ENCODE measurements at regions not wholly inside any gene's neighbourhood (a gene's known extent, or its start where the extent isn't known, plus 50 kb on each side); places are given as distances from the start of the nearest gene placed in this dataset.

GRCh38 chr4:14289708-14290107 lies 662.2 kb upstream of the BOD1L1 start:
- H3K36me3 ChIP-seq, result no peaks in the 10 kb centered on the region
- WGBS, result 86% methylated on average over 1 of the region's 1 CpG
- no peak for DNase-seq (ENCODE audit: extremely low spot score)
- no peak overlapping the region for H3K27ac ChIP-seq (replicated peaks in 1 of 4)
- TF ChIP-seq CTCF (IDR thresholded peaks at IDR 0.05) (no peak), POLR2A (IDR thresholded peaks at IDR 0.05; ENCODE audit: low read depth) (no peak), POLR2AphosphoS5 (IDR thresholded peaks at IDR 0.05) (no peak), EP300 (IDR thresholded peaks at IDR 0.05) (no peak)
- no peaks in the 10 kb centered on the region for H3K27me3 ChIP-seq
- peaks cover 0 to 12% (median 5%) of the 10 kb centered on the region in 4 donors for H3K9me3 ChIP-seq
- H3K4me3 ChIP-seq, result no peak overlapping the region
- H3K4me1 ChIP-seq, result no peaks in the 10 kb centered on the region
- intact Hi-C loops (cut with DNase I), result no loop called here

- Histone ChIP-seq H3K4me1 (no peaks in the 10 kb centered on the region), H3K4me3 (no peak overlapping the region), H3K36me3 (no peaks in the 10 kb centered on the region), H3K9me3 (peaks cover 0 to 1% (median under 1%) of the 10 kb centered on the region in 4 donors), H3K27ac (replicated peaks in 1 of 4) (no peak overlapping the region), H3K27me3 (no peaks in the 10 kb centered on the region)
- intact Hi-C loops (cut with DNase I), result no loop called here
- TF ChIP-seq POLR2AphosphoS5 (IDR thresholded peaks at IDR 0.05) (no peak), EP300 (IDR thresholded peaks at IDR 0.05) (no peak), POLR2A (IDR thresholded peaks at IDR 0.05; ENCODE audit: low read depth) (no peak), CTCF (IDR thresholded peaks at IDR 0.05) (no peak)
- DNase-seq (ENCODE audit: extremely low spot score), result no peak
- 91% methylated on average over 3 of the region's 3 CpGs for WGBS
Measured at GRCh38 chr4:14293582-14293981, 666.1 kb upstream of the BOD1L1 start.

- Histone ChIP-seq H3K27ac (replicated peaks in 1 of 4) (no peak overlapping the region), H3K4me3 (no peak overlapping the region), H3K27me3 (no peaks in the 10 kb centered on the region), H3K9me3 (no peaks in the 10 kb centered on the region), H3K36me3 (no peaks in the 10 kb centered on the region), H3K4me1 (no peaks in the 10 kb centered on the region)
- WGBS, result 62% methylated on average over 2 of the region's 2 CpGs
- no peak for DNase-seq (ENCODE audit: extremely low spot score)
- TF ChIP-seq EP300 (IDR thresholded peaks at IDR 0.05), result no peak
- intact Hi-C loops (cut with DNase I), result no loop called here
Measured at GRCh38 chr4:14294611-14295010, 667.1 kb upstream of the BOD1L1 start.

- H3K27ac ChIP-seq (replicated peaks in 1 of 4), result no peak overlapping the region
- 79% methylated on average over 2 of the region's 2 CpGs for WGBS
- H3K4me3 ChIP-seq, result no peak overlapping the region
Measured at GRCh38 chr4:14299166-14299565, 671.6 kb upstream of the BOD1L1 start.

GRCh38 chr4:14302021-14302420 lies 674.5 kb upstream of the BOD1L1 start:
- intact Hi-C loops (cut with DNase I), result no loop called here
- TF ChIP-seq POLR2AphosphoS5 (IDR thresholded peaks at IDR 0.05) (no peak), CTCF (IDR thresholded peaks at IDR 0.05) (no peak), POLR2A (IDR thresholded peaks at IDR 0.05; ENCODE audit: low read depth) (no peak), EP300 (IDR thresholded peaks at IDR 0.05) (no peak)
- no peaks in the 10 kb centered on the region for H3K4me1 ChIP-seq
- no peaks in the 10 kb centered on the region for H3K9me3 ChIP-seq
- no peak overlapping the region for H3K4me3 ChIP-seq
- no peaks in the 10 kb centered on the region for H3K27me3 ChIP-seq
- H3K36me3 ChIP-seq, result no peaks in the 10 kb centered on the region
- no peak overlapping the region for H3K27ac ChIP-seq (replicated peaks in 1 of 4)
- DNase-seq (ENCODE audit: extremely low spot score), result no peak

More at GRCh38 chr4:14299166-14299565, 671.6 kb upstream of the BOD1L1 start:
- intact Hi-C loops (cut with DNase I), result no loop called here
- no peaks in the 10 kb centered on the region for H3K4me1 ChIP-seq
- H3K36me3 ChIP-seq, result no peaks in the 10 kb centered on the region
- no peak for DNase-seq (ENCODE audit: extremely low spot score)
- no peaks in the 10 kb centered on the region for H3K27me3 ChIP-seq
- TF ChIP-seq CTCF (IDR thresholded peaks at IDR 0.05) (no peak), POLR2AphosphoS5 (IDR thresholded peaks at IDR 0.05) (no peak), POLR2A (IDR thresholded peaks at IDR 0.05; ENCODE audit: low read depth) (no peak), EP300 (IDR thresholded peaks at IDR 0.05) (no peak)
- H3K9me3 ChIP-seq, result no peaks in the 10 kb centered on the region

All from esophagus muscularis mucosa (tissue), 4 donors.